Testis (tissue), 2 donors: ENCODE measurements at regions not wholly inside any gene's neighbourhood (a gene's known extent, or its start where the extent isn't known, plus 50 kb on each side); places are given as distances from the start of the nearest gene placed in this dataset.
"Not testable (repeated sequence)": the region's sequence is repeated elsewhere in the genome, so short reads cannot be mapped to it uniquely, and the experiment has no call there.

Source experiments
- POLR2A ChIP-seq: fragments of 450-650 bp; IDR thresholded peaks from one replicate; pipeline ENCODE4 v1.6.1; 2017; ENCODE audit warnings: antibody characterized with exemption, mild to moderate bottlenecking, moderate library complexity
- TF ChIP-seq, protein P1 (sequence below), 3 experiments: fragments of 450-650 bp in 2 of 3; fragments of 200-600 bp in 1 of 3; sonication (generic) in 1 of 3; IDR thresholded peaks; one replicate each; pipeline ENCODE4 v1.5.1; 2016 to 2019; ENCODE audit warnings: antibody characterized with exemption in 3 of 3, mild to moderate bottlenecking in 2 of 3, moderate library complexity in 1 of 3

DNA sequence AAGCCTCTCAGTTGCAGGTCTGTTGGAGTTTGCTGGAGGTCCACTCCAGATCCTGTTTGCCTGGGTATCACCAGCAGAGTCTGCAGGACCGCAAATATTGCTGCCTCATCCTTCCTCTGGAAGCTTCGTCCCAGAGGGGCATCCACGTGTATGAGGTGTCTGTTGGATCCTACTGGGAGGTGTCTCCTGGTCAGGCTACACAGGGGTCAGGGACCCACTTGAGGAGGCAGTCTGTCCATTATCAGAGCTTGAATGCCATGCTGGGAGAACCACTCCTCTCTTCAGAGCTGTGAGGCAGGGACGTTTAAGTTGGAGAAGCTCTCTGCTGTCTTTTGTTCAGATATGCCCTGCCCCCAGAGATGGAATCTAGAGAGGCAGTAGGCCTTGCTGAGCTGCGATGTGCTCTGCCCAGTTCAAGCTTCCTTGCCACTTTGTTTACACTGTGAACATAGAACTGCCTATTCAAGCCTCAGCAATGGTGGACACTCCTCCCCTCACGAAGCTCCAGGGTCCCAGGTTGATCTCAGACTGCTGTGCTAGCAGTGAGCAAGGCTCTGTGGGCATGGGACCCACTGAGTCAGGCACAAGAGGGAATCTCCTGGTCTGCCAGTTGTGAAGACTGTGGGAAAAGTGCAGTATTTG is 81.1 kb downstream of the ATP23 start:
- TF ChIP-seq, protein P1, sequence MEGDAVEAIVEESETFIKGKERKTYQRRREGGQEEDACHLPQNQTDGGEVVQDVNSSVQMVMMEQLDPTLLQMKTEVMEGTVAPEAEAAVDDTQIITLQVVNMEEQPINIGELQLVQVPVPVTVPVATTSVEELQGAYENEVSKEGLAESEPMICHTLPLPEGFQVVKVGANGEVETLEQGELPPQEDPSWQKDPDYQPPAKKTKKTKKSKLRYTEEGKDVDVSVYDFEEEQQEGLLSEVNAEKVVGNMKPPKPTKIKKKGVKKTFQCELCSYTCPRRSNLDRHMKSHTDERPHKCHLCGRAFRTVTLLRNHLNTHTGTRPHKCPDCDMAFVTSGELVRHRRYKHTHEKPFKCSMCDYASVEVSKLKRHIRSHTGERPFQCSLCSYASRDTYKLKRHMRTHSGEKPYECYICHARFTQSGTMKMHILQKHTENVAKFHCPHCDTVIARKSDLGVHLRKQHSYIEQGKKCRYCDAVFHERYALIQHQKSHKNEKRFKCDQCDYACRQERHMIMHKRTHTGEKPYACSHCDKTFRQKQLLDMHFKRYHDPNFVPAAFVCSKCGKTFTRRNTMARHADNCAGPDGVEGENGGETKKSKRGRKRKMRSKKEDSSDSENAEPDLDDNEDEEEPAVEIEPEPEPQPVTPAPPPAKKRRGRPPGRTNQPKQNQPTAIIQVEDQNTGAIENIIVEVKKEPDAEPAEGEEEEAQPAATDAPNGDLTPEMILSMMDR (IDR thresholded peaks at IDR 0.05) = not testable (repeated sequence)
- not testable (repeated sequence) for TF ChIP-seq POLR2A
